Frontal cortex (tissue), 3 donors: ENCODE measurements at regions not wholly inside any gene's neighbourhood (a gene's known extent, or its start where the extent isn't known, plus 50 kb on each side); places are given as distances from the start of the nearest gene placed in this dataset.
"Not testable (repeated sequence)": the region's sequence is repeated elsewhere in the genome, so short reads cannot be mapped to it uniquely, and the experiment has no call there.

Source experiments
- DNase-seq, 2 donors: peaks; one replicate each; pipeline ENCODE4 v3.0.0; 2012; ENCODE audit warnings: low spot score in 2 of 2
- FAIRE-seq: peaks from 2 replicates; lab custom pipeline; 2012; peaks lifted over from hg19 to GRCh38; lab: Jason Lieb, UNC
- donor health status: control.
- donor health status: control.
- donor health status: control.

DNA sequence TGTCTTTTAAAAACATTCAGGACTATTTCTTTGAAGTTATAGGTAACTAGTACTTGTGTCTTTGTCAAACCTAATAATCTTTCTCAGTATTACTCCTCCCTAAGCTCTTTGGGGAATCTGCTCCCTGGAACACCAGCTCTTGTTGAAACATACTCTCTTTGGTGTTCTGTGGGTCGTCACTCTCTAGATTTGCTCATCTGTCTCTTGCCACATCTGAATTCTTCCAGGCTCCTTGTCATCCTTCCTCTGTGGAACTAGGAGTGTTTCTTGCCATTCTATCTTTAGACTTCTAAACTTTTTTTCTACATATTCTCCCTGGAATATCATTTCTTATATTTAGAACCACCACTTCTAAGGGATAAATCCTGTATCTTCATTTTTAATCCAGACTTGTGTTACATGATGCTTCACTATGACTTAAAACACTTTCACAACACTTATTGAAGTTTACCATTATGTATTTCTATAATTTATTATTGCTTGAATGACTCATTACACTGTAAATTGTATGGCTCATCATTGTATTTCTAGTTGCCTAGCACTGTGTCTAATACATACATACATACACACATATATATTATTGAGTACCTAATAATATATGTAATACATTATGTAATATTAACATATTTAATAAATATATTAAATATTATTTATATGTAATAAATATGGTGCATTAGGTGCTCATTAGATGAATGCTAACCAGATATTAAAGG is 186.1 kb downstream of the TMA16 start:
- FAIRE-seq, result no peak

DNA sequence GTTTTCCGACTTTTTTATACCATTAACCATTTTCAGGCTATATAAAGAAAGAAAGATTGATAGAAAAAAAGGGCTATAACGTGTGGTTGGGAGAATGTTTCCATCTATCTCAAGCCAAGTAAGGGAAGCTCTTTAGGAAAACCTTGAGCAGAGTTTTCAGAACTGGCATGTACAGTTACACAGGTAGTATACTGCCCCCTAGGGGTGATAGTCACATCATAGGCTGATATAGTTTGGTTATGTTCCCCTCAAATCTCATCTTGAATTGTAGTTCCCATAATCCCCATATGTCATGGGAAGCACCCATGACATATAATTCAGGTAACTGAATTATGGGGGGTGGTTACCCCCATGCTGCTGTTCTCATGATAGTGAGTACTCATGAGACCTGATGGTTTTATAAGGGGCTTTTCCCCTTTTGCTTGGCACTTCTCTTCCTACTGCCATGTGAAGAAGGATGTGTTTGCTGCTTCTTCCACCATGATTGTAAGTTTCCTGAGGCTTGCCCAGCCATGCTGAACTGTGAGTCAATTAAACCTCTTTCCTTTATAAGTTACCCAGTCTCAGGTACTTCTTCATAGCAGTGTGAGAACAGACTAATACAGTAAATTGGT is 186.8 kb downstream of the TMA16 start:
- DNase-seq (no peak), FAIRE-seq (no peak)

More for the DNA sequence above, 186.1 kb downstream of the TMA16 start:
- no peak for DNase-seq

DNA sequence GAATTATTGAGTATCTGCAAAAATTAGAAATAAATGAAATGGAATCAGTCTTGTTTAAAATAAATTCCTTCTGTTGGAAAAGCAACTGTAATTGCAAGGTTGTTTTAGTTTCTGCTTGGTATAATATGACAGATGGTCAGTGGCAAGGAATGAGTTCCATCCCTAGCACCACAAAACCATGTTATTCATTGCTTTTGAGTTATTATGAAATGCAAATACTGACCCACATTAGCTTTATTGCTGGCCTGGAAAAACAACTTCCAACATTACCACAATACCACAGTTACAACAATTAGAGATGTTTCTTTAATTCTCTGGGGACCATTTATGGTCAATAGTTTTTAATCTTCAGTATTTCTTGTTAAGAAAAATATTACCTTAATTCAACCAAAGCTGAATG is 194.4 kb downstream of the TMA16 start:
- FAIRE-seq, result no peak
- no peak for DNase-seq

DNA sequence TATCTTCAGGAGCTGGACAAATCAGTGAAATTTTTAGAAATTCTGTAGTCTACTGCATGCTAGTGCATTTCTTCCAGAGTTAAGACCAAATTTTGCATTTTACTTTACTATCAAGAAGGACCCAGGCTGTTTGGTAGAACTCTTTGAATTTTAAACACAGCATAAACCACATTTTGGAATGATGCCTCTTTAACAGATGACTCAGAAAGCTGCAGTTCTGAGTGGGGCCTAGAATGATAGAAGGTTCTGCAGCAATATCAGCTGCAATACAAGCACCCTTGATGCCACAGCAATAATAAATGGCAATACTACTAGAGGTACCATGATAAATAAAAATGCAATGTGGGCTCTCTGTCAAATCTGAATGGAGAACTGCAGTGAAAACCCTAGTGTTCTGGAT is 198.7 kb downstream of the TMA16 start:
- DNase-seq (no peak), FAIRE-seq (no peak)

DNA sequence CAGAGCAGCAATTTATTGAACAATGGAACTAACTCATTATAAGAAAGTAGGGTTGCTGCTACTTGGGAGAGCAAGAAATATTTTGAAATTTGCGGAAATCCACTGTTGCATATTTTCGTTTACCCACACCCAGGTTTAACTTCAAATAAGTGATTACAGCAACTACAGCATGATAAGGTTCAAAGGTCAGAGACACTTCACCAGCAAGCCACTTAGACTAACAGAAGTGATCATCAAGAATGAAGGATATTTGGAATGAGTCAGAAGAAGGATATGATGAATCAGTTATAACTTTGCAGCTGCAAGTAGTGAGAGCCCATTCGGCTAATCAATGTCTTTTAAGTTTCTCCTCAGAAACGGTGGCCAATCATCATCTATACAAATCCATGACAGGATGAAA is 199.3 kb downstream of the TMA16 start:
- no peak for DNase-seq
- no peak for FAIRE-seq

DNA sequence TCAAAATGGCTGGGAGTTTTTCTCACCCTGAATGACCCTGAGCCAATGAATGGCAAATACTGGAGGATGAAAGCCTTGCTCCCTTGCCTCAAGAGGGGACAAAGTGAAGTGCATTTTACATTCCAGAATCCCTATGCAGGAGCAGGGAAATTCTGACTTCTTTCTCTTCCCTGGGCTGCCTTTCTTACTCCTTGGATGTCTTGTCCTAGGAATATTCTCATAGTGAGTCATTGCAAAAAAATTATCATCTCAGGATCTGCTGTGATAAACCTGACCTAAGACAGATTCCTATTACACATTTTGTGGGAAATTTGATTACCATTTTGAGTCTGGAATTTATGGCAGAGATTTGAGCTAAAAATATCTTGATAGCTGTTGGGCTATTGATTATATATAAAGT is 199.9 kb downstream of the TMA16 start:
- DNase-seq, result no peak
- no peak for FAIRE-seq

DNA sequence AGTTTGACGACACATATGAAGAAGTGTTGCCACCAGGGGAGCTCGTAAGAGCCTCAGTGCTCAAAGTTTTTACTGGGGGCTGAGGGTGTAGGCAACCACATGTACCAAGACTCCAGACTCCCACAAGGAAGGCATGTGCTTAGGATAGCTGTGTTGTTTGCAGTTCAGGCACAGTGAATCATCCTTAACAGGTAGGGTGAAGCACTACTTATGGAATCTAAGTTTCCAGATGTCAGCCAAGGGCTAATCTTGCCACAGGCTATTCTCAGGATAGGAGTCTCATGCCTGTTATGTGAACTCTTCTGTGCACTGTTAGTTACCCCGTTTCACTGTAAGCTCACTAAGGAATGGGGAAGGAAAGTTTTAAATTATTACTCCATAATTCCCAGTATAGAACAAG is 202.6 kb downstream of the TMA16 start:
- FAIRE-seq (no peak), DNase-seq (no peak)

DNA sequence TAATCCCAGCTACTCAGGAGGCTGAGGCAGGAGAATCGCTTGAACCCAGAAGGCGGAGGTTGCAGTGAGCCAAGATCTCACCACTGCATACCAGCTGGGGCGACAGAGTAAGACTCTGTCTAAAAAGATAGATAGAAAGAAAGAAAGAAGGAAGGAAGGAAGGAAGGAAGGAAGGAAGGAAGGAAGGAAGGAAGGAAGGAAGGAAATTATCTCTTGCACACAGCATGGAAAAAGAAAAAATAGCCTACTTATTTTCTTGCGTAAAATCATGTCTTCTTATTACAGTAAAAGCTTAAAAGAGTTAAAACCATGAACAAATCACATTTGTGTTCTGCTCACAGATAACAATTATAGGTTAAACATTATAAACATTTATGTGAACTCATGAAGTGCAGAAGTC is 205.9 kb downstream of the TMA16 start:
- DNase-seq, FAIRE-seq: not testable (repeated sequence)

DNA sequence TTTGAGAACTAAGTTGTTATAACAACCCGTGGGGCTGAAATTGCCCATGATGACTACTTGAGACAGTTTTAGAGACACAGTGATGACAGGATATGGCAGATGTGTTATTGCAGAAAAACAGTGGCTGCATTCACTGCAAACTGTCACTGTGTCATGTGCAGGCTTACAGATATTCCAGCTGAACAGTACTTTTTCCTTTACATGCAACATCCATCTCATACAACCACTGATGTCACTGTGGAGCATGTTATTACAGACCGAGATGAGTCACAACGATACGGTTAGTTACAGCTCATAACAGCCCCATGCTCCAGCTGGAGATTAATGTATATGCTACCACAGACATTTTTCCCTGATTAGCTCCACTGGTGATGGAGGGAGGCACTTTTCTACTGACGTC is 207.4 kb downstream of the TMA16 start:
- DNase-seq, result no peak
- FAIRE-seq, result no peak

DNA sequence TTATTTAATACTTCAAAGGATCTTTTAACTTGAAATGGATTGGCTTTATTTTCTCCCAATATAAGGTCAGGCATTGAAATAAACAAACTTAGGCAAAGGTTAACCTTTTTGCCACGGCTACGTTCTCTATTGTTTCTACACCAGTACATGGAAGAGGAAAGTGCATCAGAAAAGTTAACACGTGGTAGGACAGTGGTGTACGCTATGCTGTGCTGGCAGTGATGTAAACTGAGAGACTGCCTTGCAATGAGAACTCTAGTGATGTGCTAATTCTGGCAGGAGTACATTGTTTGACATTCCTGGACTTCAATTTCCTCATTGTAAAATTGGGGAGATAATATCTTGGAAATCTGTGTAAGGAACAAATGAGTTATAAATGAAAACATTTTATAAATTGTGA is 208.2 kb downstream of the TMA16 start:
- FAIRE-seq (no peak), DNase-seq (no peak)

DNA sequence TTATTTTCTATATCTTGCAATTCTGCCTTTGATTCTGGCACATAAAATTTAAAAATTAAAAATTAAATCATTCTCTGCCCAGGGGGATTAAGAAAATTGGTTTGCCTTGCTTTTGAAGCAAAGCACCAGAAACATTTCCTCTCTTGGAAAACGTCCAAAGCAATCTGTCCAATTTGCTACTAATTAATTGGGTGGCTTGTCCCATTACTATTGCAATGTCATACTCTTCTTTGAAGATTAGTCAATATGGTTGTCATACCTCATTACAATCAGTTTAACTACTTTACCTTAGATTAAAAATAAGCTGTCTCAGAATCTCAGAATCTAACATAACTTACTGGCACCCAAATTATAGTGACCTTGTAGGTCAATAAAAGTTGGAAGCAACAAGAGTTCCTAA is 208.8 kb downstream of the TMA16 start:
- no peak for FAIRE-seq
- DNase-seq, result no peak

DNA sequence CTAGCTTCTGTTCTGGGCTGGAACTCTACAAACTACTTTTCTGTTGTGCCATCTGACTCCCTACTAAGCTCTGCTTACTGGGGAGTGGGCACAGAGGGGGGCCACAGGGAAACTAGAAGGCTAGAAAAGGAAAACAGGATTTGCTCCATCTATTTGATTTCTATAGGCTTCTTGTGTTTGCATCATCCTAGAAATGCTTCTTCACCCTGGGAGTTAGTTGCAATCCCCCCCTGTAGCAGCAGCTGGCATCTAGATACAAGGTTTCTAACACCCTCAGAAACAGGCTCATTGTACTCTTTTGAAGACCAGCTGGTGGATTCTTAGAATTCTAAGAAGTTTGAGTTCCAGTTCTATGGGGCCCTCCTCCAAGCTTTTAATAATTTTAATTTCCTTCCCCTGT is 213.4 kb downstream of the TMA16 start:
- DNase-seq, result no peak
- no peak for FAIRE-seq

DNA sequence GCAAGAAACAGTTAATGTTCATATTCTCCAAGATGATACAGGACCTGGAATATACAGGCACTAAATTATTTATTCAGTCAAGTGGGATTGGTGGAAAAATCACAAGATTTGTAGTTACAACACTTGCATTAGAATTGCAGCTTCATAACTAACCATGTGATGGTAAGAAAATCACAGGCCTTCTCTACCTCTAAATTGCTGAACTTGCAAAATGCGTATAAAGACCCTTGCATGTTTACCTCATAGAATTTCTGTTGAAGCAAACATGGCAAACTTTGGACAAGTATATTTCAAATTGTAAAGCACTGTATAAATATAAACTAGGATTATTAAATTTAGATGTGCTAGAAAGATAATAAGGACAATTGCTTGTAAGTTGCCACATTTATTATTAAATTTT is 215.1 kb downstream of the TMA16 start:
- no peak for DNase-seq
- no peak for FAIRE-seq

DNA sequence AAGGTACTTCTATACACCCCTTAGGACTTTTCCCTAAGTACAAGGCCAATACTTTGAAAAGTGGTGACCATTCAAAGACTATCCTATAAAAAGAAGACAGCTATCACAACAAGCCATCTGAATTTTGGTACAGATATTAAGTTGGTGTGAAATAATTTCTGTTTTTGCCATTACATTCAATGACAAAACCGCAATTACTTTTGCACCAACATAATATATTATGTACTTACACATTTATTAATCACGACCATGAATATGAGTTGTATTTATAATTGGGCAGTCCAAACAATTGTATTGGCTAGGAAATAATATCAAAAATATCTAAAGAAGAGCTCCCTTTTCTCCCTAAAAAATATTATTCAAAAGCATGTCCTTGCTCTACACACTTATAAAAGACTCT is 215.7 kb downstream of the TMA16 start:
- DNase-seq (no peak), FAIRE-seq (no peak)

DNA sequence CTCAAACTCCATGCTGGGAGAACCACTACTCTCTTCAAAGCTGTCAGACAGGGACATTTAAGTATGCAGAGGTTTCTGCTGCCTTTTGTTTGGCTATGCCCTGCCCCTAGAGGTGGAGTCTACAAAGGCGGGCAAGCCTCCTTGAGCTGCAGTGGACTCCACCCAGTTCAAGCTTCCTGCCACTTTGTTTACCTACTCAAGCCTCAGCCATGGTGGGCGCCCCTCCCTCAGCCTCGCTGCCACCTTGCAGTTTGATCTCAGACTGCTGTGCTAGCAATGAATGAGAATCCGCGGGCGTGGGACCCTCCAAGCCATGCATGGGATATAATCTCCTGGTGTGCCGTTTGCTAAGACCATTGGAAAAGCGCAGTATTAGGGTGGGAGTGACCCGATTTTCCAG is 230.0 kb downstream of the TMA16 start:
- FAIRE-seq, DNase-seq: not testable (repeated sequence)

DNA sequence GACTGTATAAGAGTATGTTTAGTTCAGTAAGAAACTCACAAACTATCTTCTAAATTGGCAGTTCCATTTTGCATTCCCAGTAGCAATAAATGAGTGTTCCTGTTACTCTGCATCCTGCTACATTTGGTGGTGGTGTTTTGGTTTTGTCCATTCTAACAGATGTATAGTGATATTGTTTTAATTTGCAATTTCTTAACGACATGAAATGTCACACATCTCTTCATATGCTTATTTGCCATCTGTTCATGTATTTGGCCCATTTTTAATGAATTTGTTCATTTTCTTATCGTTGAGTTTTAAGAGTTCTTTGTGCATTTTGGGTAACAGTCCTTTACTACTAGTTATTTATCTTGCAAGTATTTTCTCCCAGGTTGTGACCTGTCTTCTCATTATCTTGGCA is 232.2 kb downstream of the TMA16 start:
- no peak for DNase-seq
- no peak for FAIRE-seq

DNA sequence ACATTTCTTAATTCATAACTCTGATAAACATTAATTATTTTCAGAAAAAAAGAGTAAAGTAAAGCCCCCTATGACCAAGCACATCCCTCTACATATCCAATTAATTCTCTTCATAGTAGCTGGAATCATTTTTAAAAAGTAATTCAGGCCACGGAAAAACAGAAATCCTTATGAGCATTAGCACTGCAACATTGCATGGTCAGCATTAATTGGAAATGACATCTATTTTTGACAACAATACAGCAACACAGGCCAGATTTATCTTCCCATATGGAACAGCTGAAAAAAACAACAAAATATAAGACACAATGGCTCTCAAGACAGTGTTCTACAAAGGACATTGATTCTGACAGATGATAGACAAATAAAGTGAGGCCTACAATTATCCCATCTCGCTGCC is 236.6 kb downstream of the TMA16 start:
- no peak for FAIRE-seq
- DNase-seq, result no peak

DNA sequence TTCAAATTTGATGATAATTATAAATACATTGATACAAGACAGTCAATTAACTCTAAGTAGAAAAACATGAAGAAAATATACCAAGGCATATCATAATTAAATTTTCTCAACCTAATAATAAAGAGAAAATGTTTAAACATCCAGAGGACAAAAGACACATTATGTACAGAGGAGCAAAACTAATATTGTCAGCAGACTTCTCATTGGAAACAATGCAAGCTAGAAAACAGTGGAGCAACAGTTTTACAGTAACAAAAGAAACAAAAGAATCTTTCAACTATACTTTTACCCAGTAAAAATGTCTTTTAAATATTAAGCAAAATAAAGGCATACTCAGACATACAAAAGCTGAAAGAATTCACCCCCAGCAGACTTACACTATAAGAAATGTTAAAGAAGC is 238.0 kb downstream of the TMA16 start:
- DNase-seq, result no peak
- FAIRE-seq, result no peak

DNA sequence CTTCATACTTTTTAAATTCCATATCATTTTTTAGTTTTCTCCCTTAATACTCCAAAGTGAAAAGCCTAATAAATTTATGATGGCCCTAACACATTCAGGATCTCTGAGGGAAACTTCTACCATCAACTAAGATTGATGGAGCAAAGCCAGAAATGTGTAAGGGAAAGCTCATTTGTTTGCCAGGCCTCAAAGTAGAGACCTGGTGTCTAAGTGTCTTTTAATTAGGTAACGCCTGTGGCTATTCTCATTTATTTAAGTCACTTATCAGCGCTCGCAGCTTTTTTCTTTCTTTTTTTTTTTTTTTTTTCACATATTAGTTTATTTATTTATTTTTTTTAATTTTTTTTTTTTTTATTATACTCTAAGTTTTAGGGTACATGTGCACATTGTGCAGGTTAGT is 242.4 kb downstream of the TMA16 start:
- DNase-seq (no peak), FAIRE-seq (no peak)

DNA sequence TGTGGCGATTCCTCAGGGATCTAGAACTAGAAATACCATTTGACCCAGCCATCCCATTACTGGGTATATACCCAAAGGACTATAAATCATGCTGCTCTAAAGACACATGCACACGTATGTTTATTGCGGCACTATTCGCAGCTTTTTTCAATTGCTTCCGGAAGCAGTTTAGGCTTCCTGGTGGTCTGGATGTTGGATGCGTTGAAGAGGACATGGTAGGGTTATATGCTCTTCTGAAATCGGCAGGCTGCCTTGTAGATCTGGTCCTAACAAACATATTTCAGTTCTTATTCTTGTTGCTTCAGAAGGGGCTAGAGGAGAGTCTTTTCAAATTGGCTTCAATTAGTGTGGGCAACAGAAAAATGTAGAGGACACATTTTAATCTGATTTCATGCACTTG is 243.4 kb downstream of the TMA16 start:
- FAIRE-seq, DNase-seq: not testable (repeated sequence)

DNA sequence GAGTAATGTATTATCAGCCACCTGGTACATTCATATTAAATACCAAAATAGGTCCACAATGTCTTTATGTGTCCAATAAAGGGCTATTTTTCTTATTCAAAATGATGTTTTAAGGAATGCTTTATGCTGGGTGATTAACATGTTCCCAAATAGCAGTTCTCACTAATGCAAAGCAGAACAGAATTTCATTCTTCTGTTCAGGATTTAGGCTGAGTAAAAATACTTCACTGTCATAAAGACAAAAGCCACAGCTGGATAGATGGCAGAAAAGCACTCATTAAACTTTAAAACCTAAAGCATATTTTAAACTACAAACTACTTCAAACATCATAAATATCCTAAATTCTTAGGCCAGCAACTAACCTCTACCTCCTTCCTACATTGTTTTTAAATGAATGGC is 244.0 kb downstream of the TMA16 start:
- DNase-seq, result no peak
- FAIRE-seq, result no peak

DNA sequence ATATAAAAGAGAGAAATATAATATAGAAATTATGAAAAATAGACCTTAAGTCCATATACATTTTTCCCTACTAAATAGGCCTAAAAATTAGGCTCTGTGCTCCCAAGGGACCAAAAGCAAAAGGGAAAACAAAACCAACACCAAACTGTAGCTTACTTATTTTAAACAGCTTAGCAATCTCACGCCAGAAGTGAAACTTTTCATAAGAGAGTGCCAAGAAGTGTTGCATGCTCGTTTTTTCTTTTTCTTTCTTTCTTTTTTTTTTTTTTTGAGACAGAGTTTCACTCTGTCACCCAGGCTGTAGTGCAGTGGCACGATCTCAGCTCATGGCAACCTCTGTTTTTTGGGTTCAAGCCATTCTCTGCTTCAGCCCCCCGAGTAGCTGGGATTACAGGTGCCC is 250.4 kb downstream of the TMA16 start:
- DNase-seq (no peak), FAIRE-seq (no peak)
